Neural progenitor cell (in vitro differentiated cells): ENCODE measurements at regions not wholly inside any gene's neighbourhood (a gene's known extent, or its start where the extent isn't known, plus 50 kb on each side); places are given as distances from the start of the nearest gene placed in this dataset.

Source experiments
- DNase-seq: peaks from one replicate; pipeline ENCODE4 v3.0.0-alpha.2; 2016; ENCODE audit warnings: low spot score
- H2AFZ ChIP-seq: fragments of 200-600 bp; sonication (generic); replicated peaks from 2 replicates; pipeline ENCODE4 v1.6.1; 2016; ENCODE audit warnings: antibody characterized with exemption
- H3F3A ChIP-seq: fragments of 200-600 bp; sonication (generic); 2 replicates; pipeline ENCODE4 v1.6.1; 2016; ENCODE audit warnings: antibody characterized with exemption, low read depth
- H3K27ac ChIP-seq: fragments of 200-600 bp; sonication (generic); 2 replicates; pipeline ENCODE4 v1.5.1; 2016; ENCODE audit warnings: mild to moderate bottlenecking
- H3K27me3 ChIP-seq: fragments of 200-600 bp; sonication (generic); 2 replicates; pipeline ENCODE4 v1.6.1; 2016; ENCODE audit warnings: mild to moderate bottlenecking, moderate library complexity
- H3K36me3 ChIP-seq: fragments of 200-600 bp; sonication (generic); 2 replicates; pipeline ENCODE4 v1.5.1; 2016
- H3K4me1 ChIP-seq: fragments of 200-600 bp; sonication (generic); 2 replicates; pipeline ENCODE4 v1.6.1; 2016; ENCODE audit warnings: mixed run types
- H3K4me2 ChIP-seq: fragments of 200-600 bp; sonication (generic); 2 replicates; pipeline ENCODE4 v1.6.1; 2016
- H3K4me3 ChIP-seq: fragments of 200-600 bp; sonication (generic); 2 replicates; pipeline ENCODE4 v1.5.1; 2016
- H3K79me2 ChIP-seq: fragments of 200-600 bp; sonication (generic); 2 replicates; pipeline ENCODE4 v1.6.1; 2016; ENCODE audit warnings: low read depth
- H3K9ac ChIP-seq: fragments of 200-600 bp; sonication (generic); 2 replicates; pipeline ENCODE4 v1.6.1; 2016
- H3K9me3 ChIP-seq: fragments of 200-600 bp; sonication (generic); 2 replicates; pipeline ENCODE4 v1.5.1; 2016; ENCODE audit warnings: low read depth
- H4K20me1 ChIP-seq: fragments of 200-600 bp; sonication (generic); 2 replicates; pipeline ENCODE4 v1.6.1; 2016; ENCODE audit warnings: low read depth
- H3K27ac Mint-ChIP-seq: 3 replicates; pipeline ENCODE4 v1.8.0; 2021; ENCODE audit warnings: mixed read lengths
- H3K27me3 Mint-ChIP-seq: 2 replicates; pipeline ENCODE4 v1.8.0; 2022; ENCODE audit warnings: low read depth, mild to moderate bottlenecking, inconsistent platforms, moderate library complexity, mixed read lengths; ENCODE audit not compliant: insufficient read depth
- H3K36me3 Mint-ChIP-seq: 3 replicates; pipeline ENCODE4 v1.8.0; 2021; ENCODE audit warnings: mixed read lengths
- H3K4me1 Mint-ChIP-seq: 3 replicates; pipeline ENCODE4 v1.8.0; 2021; ENCODE audit warnings: mixed read lengths
- H3K4me3 Mint-ChIP-seq: 3 replicates; pipeline ENCODE4 v1.8.0; 2021; ENCODE audit warnings: mild to moderate bottlenecking, moderate library complexity, mixed read lengths
- H3K9me3 Mint-ChIP-seq: 3 replicates; pipeline ENCODE4 v1.8.0; 2020; ENCODE audit warnings: mixed read lengths
- EZH2 ChIP-seq: fragments of 200-600 bp; sonication (generic); IDR thresholded peaks from 2 replicates; pipeline ENCODE4 v1.6.1; 2017; ENCODE audit warnings: antibody characterized with exemption, mild to moderate bottlenecking, moderate library complexity
- EZH2phosphoT487 ChIP-seq: fragments of 200-600 bp; sonication (generic); IDR thresholded peaks from 2 replicates; pipeline ENCODE4 v1.6.1; 2017; ENCODE audit warnings: antibody characterized with exemption
- TF ChIP-seq, protein P1 (sequence below): fragments of 200-600 bp; sonication (generic); IDR thresholded peaks from 2 replicates; pipeline ENCODE4 v1.5.1; 2017; ENCODE audit warnings: antibody characterized with exemption, mild to moderate bottlenecking

- Histone ChIP-seq H3K27me3 (no peaks in the 10 kb centered on the region), H3K36me3 (no peaks in the 10 kb centered on the region), H3K79me2 (no peaks in the 10 kb centered on the region), H3K4me3 (no peak overlapping the region), H4K20me1 (no peaks in the 10 kb centered on the region), H2AFZ (no peak overlapping the region), H3K9me3 (no peaks in the 10 kb centered on the region), H3K9ac (no peak overlapping the region), H3F3A (no peaks in the 10 kb centered on the region), H3K4me1 (peaks cover 9% of the 10 kb centered on the region), H3K4me2 (no peak overlapping the region), H3K27ac (no peak overlapping the region)
- no peak for DNase-seq
- peaks cover 4% of the 10 kb centered on the region for H3K4me1 Mint-ChIP-seq
- H3K9me3 Mint-ChIP-seq = no peaks in the 10 kb centered on the region
- H3K27ac Mint-ChIP-seq = no peak overlapping the region
- no peak overlapping the region for H3K4me3 Mint-ChIP-seq
- no peaks in the 10 kb centered on the region for H3K27me3 Mint-ChIP-seq
- TF ChIP-seq, protein P1, sequence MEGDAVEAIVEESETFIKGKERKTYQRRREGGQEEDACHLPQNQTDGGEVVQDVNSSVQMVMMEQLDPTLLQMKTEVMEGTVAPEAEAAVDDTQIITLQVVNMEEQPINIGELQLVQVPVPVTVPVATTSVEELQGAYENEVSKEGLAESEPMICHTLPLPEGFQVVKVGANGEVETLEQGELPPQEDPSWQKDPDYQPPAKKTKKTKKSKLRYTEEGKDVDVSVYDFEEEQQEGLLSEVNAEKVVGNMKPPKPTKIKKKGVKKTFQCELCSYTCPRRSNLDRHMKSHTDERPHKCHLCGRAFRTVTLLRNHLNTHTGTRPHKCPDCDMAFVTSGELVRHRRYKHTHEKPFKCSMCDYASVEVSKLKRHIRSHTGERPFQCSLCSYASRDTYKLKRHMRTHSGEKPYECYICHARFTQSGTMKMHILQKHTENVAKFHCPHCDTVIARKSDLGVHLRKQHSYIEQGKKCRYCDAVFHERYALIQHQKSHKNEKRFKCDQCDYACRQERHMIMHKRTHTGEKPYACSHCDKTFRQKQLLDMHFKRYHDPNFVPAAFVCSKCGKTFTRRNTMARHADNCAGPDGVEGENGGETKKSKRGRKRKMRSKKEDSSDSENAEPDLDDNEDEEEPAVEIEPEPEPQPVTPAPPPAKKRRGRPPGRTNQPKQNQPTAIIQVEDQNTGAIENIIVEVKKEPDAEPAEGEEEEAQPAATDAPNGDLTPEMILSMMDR = no peak
- no peak for TF ChIP-seq EZH2
- TF ChIP-seq EZH2phosphoT487 = no peak
- H3K36me3 Mint-ChIP-seq = no peaks in the 10 kb centered on the region
These were observed 135.3 kb upstream of the LMCD1 start for GRCh38 chr3:8366219-8366810.

DNA sequence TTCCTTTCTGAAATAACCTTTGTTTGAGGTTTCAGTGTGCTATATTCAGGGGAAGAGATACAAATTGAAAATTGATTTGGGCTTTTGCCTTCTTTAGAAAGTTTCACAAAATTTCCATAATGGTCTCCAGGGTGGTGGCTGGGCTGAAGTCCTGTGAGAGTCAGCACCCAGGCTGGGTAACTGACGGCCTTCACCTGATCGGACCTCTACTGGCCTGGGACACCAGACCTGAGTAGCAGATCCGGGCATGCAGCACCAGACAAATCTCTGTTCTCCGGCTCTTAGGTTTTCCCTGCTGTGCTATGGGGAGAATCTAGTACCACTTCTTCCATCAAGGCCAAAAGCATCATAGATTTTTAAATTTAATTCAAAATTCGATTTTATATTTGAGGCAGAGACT lies 133.0 kb upstream of the LMCD1 start:
- no peaks in the 10 kb centered on the region for H3K36me3 ChIP-seq
- no peak overlapping the region for H3K4me2 ChIP-seq
- no peak overlapping the region for H3K9ac ChIP-seq
- no peaks in the 10 kb centered on the region for H3K36me3 Mint-ChIP-seq
- TF ChIP-seq EZH2 = no peak
- TF ChIP-seq EZH2phosphoT487 = no peak
- TF ChIP-seq, protein P1 = no peak
- no peak overlapping the region for H3K4me3 Mint-ChIP-seq
- H3K4me1 ChIP-seq = peaks cover 9% of the 10 kb centered on the region
- H3K79me2 ChIP-seq = no peaks in the 10 kb centered on the region
- H3K4me3 ChIP-seq = no peak overlapping the region
- H3K27ac ChIP-seq = no peak overlapping the region
- no peaks in the 10 kb centered on the region for H4K20me1 ChIP-seq
- H3F3A ChIP-seq = no peaks in the 10 kb centered on the region
- H3K27ac Mint-ChIP-seq = no peak overlapping the region
- peaks cover 4% of the 10 kb centered on the region for H3K4me1 Mint-ChIP-seq
- H3K9me3 ChIP-seq = no peaks in the 10 kb centered on the region
- DNase-seq = no peak
- H3K27me3 Mint-ChIP-seq = no peaks in the 10 kb centered on the region
- no peak overlapping the region for H2AFZ ChIP-seq
- H3K9me3 Mint-ChIP-seq = no peaks in the 10 kb centered on the region
- H3K27me3 ChIP-seq = no peaks in the 10 kb centered on the region

- Histone ChIP-seq H3F3A (no peaks in the 10 kb centered on the region), H2AFZ (no peak overlapping the region), H3K27me3 (no peaks in the 10 kb centered on the region), H3K79me2 (no peaks in the 10 kb centered on the region), H3K9me3 (no peaks in the 10 kb centered on the region), H3K27ac (no peak overlapping the region), H3K9ac (no peak overlapping the region), H3K4me1 (peaks cover 9% of the 10 kb centered on the region), H3K36me3 (no peaks in the 10 kb centered on the region), H3K4me2 (no peak overlapping the region), H4K20me1 (no peaks in the 10 kb centered on the region), H3K4me3 (no peak overlapping the region)
- TF ChIP-seq EZH2phosphoT487 = no peak
- H3K36me3 Mint-ChIP-seq = no peaks in the 10 kb centered on the region
- H3K4me1 Mint-ChIP-seq = peaks cover 4% of the 10 kb centered on the region
- H3K4me3 Mint-ChIP-seq = no peak overlapping the region
- H3K27me3 Mint-ChIP-seq = no peaks in the 10 kb centered on the region
- DNase-seq = no peak
- no peak overlapping the region for H3K27ac Mint-ChIP-seq
- no peaks in the 10 kb centered on the region for H3K9me3 Mint-ChIP-seq
These were observed 132.0 kb upstream of the LMCD1 start for GRCh38 chr3:8369638-8370037.

DNA sequence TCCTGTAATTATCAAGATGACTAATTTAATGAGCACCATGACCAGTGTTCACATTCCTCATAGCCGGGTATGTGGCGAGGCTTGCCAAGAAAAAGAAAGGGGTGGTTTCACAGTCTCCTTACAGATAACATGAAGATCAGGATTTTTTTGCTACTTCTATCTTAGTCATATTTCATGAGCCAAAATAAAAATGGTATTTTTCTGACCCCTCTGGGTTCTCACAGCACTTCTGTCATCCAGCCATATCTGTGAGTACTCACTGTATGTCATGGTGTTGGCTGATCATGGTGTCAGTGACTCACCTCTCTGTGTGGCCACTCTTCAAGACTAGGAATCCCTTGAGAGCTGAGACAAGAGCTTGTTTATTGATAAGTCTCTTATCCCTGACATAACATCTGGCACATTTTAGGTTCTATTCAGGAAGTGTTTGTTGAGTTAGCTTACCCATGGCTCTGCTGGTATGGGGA lies 130.5 kb upstream of the LMCD1 start:
- TF ChIP-seq EZH2phosphoT487 = no peak
- TF ChIP-seq, protein P1 = no peak
- no peak for TF ChIP-seq EZH2
- H3K9me3 Mint-ChIP-seq = peaks cover 5% of the 10 kb centered on the region
- Histone ChIP-seq H3K4me1 (peaks cover 4% of the 10 kb centered on the region), H3K79me2 (no peaks in the 10 kb centered on the region), H4K20me1 (no peaks in the 10 kb centered on the region), H3K4me2 (no peak overlapping the region), H3K27ac (no peak overlapping the region), H3K4me3 (no peak overlapping the region), H3K27me3 (no peaks in the 10 kb centered on the region), H3K9me3 (no peaks in the 10 kb centered on the region), H3K9ac (no peak overlapping the region), H2AFZ (no peak overlapping the region), H3K36me3 (no peaks in the 10 kb centered on the region), H3F3A (no peaks in the 10 kb centered on the region)
- no peak overlapping the region for H3K4me3 Mint-ChIP-seq
- H3K4me1 Mint-ChIP-seq = peaks cover 2% of the 10 kb centered on the region
- H3K36me3 Mint-ChIP-seq = no peaks in the 10 kb centered on the region
- no peak overlapping the region for H3K27ac Mint-ChIP-seq
- H3K27me3 Mint-ChIP-seq = no peaks in the 10 kb centered on the region
- no peak for DNase-seq
